ENCODE measurements at regions not wholly inside any gene's neighbourhood (a gene's known extent, or its start where the extent isn't known, plus 50 kb on each side); places are given as distances from the start of the nearest gene placed in this dataset.
"Not testable (repeated sequence)": the region's sequence is repeated elsewhere in the genome, so short reads cannot be mapped to it uniquely, and the experiment has no call there.

DNA sequence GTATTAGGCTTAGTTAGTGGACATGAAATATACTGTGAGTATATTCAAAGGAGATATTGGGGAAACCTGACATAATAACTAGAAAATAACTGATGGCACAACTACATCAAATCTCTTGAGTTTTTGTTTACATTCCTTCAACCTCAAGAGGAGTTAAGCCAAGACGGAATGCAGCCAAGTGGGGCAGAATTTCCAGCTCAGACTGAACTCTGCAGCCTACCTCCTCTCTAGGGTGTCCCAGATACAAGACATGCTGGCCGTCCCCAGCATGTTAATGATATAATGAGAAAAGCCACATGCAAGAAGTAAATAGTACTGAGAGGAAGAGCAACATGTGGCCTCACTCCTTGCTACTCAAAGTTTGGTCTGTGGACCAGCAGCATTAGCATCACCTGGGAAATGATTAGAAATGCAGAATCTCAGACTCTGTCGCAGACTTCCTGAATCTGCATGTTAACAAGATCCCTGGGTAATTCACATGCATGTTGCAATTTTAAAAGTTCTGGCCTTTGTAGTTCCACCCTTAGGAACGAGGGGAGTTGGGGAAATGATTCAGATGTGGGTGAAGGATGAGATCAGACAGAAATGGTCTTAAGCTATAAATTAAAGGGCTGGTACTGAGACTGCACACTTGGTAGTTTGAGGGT, 118.4 kb upstream of the CACUL1 start:
- no peak for DNase-seq

DNA sequence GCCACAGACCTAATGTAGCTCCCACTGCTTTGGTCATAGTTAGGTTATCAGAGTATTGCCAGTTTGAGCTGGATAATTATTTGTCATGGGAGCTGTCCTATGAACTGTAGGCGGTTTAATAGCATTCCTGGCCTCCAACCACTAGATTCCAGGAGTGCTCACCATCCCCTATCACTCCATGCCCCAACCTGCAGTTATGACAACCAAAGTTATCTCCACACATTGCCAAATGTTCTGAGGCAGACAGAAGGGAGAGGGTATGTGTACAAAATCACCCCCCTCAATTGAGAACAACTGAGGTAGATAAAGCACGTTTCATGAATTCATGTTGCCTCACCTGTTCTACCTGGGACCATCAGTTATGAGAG, 119.0 kb upstream of the CACUL1 start:
- no peak for DNase-seq

DNA sequence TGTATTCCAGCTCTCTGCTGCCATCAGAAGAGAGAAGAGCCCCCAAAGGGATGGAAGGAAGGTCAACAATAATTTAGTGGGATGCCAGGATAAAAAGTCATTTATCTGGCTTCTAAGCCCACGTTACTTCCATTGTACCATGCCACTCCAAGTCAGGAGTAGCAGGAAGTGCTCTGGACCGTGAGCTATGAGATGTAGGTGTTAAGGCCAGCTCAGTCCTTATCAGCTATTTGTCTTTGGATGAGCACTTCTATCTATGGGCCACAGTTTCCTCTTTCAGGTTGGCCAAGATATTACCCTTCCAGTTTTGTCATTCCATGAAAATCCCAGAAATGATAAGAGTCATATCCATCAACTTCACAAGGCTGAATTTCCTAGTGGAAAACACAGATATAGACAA, 119.4 kb upstream of the CACUL1 start:
- DNase-seq, result no peak

DNA sequence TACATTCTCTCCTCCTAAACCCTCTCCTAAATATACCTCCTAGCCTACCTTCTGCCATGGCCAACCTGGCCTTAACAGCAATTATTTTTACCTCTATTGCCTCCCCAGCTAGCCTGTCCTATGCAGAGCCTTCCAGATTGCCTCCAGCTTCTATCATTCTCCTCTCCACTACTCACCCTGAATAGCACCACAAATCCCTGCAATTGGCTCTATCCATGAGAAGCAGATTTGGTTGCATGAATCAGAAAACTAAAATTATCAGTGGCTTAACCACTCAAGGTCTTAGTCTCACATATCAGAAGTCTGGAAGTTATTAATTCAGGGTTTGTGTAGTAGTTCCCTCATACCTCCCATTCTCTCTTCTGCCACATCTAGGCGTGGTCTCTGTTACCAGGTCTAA, 120.3 kb upstream of the CACUL1 start:
- DNase-seq, result no peak

DNA sequence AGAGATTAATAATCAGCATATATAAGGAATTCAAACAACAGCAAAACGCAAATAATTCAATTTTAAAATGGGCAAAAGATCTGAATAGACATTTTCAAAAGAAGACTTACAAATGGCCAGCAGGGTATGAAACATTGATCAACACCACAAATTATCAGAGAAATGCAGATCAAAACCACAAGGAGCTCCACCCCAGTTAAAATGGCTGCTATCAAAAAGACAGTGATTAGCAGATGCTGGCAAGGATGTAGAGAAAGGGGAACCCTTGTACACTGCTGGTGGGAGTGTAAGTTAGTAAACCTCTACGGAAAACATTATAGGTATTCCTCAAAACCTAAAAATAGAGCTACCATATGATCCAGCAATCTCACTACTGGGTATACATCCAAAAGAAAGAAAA, 128.0 kb upstream of the CACUL1 start:
- DNase-seq, result no peak

DNA sequence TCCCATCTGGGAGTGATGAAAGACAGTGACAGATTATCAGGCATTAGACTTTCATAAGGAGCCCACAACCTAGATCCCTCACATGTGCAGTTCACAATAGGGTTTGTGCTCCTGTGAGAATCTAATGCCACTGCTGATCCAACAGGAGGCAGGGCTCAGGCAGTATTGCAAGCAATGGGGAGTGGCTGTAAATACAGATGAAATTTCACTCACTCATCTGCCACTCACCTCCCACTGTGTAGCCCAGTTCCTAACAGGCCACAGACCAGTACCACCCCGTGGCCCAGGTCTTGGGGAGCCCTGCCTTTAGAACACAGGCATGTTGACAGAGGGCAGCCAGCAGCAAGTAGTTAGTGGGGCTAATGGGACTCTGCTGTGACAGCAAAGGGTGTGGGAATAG, 137.3 kb upstream of the NANOS1 start:
- DNase-seq, result no peak

DNA sequence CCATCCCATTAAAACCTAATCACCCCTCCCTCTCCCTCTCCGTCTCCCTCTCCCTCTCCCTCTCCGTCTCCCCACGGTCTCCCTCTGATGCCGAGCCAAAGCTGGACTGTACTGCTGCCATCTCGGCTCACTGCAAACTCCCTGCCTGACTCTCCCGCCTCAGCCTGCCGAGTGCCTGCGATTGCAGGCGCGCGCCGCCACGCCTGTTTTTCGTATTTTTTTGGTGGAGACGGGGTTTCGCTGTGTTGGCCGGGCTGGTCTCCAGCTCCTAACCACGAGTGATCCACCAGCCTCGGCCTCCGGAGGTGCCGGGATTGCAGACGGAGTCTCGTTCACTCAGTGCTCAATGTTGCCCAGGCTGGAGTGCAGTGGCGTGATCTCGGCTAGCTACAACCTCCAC, 134.6 kb upstream of the NANOS1 start:
- DNase-seq, result not testable (repeated sequence)

DNA sequence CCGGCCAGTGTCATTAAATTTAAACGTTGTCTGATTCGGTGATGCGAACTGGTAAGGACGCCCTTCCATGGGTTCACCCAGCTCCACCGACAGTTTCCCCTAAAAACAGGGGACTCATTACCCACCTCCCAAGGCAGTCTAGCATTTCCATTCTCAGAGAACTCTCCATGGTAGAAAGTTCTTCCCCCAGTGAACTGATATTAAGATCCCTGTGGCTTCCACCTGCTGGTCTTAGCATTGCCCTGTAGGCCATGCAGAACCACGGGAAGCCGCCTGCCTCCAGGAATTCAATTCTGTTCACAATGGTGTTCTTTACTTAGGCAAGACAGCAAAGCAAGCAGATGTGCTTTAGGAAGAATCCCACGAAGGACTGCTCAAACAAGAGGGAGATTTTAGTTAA, 128.9 kb upstream of the NANOS1 start:
- no peak for DNase-seq

DNA sequence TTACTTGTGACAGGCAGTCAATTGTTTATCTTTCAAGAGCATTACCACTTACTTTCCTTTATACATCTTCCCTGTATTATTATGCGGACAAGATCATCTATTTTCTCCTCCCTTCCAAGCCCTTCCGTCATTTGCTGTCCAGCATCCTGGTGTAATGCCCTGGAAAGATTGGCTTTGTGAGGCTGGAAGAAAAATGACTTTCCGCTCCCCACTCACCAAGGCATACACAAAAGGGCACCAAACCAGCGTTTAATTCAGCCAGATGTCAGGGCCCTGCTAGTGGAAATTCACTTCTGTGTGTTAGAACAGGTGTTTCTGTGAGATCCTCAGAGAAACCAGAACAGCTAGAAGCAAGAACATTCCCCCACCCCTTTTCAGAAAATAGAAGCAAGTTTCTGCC, 128.1 kb upstream of the NANOS1 start:
- peak in 2 of 3 experiments; percentile 0 to 31 for DNase-seq

DNA sequence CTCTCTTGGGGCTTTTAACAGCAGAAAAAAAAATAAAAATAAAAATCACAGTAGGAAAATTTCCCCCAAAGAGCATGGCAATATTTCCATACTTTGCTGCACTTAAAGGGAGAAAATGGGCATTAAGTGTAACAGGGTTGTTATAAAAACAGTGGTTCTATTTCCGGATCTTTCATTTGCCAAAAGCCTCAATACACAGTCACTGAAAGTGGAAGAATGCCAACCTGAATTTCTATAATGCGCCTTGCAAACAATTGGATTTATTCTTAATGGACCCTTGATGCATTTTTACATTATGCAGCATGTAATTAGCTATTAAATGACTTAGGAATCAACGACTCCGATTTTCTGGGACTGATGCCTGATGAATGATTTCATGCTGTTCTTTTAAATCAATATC, 127.6 kb upstream of the NANOS1 start:
- peak in 2 of 3 experiments; percentile 11 to 62 for DNase-seq

DNA sequence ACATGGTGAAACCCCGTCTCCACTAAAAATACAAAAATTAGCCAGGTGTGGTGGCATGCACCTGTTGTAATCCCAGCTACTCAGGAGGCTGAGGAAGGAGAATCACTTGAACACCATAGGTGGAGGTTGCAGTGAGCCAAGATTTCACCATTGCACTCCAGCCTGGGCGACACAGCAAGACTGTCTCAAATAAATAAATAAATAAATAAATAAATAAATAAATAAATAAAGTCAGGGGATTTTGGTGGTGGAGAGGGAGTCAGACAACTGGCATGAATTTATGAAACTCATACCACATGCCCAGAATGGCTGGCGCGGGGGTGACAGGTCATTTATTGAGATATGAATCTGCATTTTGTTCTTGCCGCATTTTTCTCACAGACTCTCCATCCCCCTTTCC, 126.9 kb upstream of the NANOS1 start:
- not testable (repeated sequence) for DNase-seq

DNA sequence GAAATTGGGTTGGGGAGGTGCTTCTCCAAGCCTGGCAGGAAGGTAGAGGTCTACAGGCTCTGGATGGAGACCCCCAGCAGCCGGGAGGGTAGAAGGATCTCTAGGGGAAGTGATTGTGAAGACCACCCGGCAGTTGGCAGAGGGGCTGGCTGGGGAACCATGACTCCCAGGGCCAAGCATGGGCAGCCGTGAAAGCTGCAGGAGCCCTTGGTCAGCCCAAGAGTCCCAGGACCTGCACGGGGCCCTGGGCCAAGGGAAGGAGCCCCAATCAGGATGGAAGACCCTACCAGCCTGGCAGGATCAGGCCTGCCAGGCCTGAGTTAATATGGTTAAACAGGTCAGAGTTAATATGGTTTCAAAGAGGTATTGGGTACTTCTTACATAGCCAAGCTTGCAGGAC, 126.3 kb upstream of the NANOS1 start:
- no peak for DNase-seq

DNA sequence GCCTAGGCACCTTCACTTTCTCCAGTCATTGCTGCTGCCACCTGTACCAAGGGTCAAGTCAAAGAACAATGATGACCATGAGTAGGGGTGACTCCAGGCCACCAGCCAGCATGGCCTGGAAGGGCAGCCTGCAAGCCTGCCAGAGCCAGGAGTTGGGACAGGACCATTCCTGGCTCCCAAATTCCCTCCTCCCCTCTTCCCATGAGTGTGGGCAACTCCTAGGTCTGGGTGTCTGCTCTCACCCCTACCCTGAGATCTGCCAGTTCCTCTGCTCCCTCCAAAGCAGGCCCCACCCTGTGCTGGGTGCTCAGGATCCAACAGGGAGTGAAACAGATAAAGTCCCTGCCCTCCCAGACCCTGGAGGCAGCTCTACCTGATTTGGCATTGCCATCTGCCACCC, 125.8 kb upstream of the NANOS1 start:
- DNase-seq, result no peak

DNA sequence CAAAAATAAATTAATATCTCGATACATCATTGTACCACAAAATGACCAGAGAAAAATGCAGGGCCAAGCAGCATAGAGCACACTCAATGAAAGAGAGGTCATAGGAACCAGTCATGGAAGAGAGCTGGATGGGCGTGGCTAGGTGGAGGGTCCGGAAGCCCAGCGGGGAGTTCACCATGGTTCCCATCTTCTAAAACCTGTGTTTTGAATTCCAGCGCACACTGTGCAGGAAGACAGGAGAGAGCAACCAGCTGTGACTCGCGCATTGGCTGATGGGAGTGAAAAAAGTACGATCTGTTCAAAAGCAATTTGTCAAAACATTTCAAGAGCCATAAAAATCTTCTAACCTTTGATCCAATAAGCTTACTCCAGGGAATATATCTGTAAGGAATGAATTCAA, 125.2 kb upstream of the NANOS1 start:
- no peak for DNase-seq

DNA sequence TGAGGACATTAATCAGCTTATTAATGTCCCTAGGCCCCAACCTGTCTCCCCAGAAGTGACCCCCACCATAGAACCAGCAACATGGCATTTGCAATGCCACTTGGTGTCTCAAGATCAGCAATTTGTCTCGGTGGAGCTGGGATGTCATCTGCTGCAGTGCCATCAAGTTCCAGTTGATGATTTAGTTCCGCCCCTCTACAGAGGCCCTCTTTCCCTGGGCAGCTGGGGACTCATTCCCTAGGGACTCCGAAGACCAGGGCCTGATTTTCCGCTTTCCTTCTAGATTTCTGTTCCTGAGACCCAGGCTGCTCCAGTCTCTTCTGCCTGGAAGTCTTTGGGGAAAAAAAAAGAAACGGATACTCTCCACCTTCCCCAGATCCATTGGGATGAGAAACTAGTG, 122.5 kb upstream of the NANOS1 start:
- DNase-seq, result no peak

DNA sequence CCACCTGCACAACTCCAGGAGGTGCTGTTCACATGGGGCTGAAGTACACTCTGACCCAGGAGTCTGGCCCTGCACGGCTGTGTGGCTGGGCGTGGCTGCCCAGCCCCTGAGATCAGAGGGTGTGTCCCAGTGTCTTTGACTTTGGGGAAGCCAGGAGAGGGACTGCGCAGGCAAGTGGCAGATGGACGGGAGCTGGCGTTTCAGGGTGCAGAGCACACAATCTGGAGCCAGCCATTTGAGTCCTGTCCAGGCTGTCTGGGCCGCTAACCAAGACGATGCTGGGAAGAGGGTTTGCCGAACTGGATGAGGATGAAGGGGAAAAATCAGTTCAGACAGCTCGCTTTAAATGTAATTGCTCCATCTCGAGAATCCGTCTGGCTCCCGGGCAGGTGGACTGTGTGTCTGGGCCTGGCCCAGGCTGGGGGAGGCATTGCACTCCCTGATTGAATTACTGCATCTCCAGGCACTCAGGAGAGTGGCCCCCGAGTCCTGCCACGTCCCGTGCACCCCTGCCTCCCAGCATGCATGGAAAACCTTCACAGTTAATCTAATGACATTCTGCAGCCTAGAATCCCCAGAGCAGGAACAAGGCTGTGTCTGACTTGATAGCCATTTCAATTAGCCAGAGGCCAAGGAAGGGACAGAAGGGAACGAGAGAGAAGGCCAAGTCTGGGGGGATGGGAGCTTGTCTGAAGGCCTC, 120.8 kb upstream of the NANOS1 start:
- DNase-seq, result no peak

DNA sequence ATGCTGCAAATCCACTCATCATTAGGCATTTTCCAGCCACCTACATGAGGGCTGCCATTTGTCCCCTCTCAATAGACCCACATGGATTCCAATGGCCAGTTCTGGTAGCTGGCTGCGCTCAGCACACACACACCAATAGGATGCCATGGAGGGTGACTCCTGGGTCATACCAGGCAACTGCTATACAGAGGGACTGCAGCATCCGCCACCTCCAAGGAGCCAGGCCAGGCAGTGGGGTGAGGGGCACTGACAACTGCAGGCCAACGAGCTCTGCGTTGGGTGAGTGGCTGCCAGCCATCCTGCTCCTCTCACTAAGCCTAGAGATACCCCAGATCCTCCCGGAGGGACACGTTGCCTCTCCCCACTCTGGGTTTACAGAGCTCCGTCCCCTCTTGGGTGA, 118.8 kb upstream of the NANOS1 start:
- no peak for DNase-seq

DNA sequence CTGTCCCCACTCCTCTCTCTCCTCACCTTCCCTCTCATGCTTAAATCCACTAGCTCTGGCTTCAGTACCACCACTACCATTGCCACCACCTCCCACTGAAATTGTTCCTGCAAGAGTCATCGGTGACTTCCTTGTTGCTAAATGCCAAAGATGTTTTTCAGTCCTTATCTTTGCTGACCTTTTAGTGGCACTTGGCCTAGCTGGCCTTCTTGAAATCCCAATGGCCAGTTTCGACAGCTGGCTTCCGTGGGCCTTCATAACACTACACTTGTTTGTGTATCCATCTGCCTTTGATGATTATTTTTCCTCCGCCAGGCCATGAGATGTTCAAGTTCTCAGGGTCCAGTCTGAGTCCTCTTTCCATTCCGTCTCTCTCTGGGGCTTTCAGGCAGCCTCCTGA, 118.2 kb upstream of the NANOS1 start:
- no peak for DNase-seq

DNA sequence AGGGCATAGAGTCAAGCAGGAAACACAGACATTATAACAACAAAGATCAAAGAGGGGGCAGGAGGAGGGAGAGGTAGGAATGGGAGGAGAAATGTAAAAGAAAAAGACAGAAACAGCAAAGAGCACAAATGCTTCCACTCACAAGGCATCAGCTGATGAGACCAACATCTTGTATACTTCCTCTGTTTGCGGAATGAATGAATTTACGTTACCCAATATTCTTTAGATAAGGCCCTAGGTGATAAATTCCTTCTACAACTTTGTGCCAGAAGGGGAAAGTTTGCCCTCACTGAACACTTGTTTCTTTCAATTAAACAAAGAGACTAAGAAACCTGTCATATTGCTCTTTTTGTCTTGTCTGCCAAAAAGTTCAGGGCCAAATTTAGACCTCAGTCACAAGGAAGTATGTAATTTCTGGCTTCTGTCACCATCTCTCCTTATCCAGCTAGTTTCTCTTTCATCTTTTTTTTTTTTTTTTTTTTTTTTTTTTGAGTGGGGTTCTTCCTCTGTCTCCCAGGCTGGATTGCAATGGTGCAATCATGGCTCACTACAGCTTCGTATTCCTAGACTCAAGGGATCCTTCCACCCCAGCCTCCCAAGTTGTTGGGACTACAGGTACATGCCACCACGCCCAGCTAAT, 116.4 kb upstream of the NANOS1 start:
- no peak for DNase-seq

DNA sequence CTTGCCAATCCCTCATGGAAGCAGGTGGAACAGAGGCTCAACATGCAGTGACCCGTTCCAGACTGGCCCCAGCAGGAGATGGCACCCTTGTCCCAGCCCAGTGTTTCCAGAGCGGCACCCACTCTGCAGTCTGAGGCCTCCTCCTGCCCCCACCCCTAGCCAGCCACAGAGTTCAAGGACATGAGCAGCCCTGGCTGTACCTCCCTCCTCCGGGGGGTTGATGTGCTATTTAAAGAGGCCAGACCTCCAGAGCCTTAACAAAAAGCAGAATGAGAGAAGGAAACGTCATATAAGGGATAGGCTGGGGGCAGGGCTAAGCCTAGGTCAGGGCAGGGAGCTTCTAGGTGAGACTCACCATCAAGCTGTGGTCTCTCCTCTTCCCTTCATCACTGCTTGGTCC, 115.7 kb upstream of the NANOS1 start:
- DNase-seq, result no peak

DNA sequence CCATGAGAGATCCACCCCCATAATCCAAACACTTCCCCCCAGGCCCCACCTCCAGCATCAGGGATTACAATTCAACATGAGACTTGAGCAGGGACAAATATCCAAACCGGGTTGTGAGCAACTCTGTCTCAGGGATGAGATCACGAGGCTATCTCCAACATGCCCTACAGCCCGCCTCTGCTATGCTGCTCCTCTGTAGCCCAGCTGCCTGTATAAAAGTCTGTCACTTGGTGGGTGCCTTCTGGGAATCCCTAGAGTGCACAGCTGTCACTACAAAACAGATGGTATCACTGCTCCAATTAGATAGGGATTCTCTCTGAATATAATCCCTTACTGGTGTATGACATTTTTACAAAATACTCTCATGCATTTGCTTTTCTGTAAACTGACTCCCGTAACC, 114.9 kb upstream of the NANOS1 start:
- DNase-seq, result no peak

DNA sequence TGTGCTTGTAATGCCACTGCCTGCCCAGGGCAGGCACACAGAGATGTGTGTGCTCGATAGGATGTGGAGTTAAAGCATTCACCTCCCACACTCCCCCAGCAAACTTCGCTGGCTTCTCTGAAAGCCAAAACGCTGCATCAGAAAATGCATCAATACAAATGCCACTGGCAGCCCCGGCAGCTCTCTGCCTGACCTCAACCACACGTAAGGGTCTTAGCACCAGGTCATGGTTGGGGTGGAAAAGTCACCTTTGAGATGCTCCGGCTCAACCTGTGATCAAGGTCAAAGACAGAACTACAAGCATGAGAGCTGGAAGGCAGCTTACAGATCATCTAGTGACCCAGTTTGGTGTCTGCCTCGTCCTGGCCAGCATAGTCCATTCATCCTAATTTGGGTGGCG, 114.4 kb upstream of the NANOS1 start:
- DNase-seq, result no peak

DNA sequence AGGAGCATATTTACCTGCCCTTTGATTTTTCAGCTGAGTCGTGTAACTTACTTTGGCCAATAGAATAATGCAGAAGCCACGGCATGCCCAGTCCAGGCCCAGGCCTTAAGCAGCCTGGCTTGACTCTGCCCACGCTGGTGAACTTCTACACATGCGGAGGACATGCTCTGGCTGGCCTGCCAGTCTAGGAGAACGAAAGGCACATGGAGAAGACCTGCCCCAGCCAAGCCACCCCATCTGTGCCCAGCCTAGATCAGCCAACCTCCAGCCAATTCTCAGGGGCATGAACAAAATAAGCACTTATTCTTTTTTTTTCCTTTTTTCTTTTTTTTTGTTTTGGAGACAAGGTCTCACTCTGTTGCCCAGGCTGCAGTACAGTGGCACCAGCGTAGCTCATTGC, 112.7 kb upstream of the NANOS1 start:
- DNase-seq, result no peak

DNA sequence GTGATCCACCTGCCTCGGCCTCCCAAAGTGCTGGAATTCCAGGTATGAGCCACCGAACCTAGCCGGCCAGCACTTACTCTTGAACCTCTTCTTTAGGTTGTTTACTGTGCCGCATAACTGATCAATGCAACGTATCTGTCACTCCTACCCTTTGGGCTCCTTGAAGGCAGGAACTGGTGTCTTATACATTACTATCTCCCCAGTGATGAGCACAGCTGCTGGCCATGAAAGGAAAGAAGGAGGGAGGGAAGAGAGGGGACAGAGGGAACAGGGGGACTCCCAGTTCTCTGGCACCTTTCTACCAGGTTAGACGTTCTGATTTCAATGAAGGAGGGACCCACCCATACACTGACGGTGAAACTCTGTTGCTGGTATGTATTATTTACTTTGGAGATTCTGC, 111.8 kb upstream of the NANOS1 start:
- DNase-seq, result no peak

DNA sequence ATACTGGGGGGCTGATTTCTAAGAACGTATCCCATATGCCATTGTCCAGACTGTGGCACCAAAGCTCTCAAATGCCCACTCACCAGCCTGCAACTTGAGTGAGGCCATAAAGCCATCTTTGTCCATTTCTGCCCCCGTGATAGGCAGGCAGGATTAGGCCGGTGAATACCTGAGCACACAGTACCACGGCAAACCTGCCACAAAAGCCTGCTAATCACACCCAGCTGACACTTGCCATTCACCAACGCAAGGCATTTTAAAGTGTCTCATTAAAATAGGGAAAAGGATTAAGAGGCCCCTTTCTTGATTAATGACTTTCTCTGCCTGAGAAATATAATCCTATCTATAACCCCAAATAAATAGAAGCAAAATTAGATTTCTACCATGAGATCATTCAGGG, 111.4 kb upstream of the NANOS1 start:
- no peak for DNase-seq

Measured in NCI-H1417 (cell line).